ENCODE measurements at regions not wholly inside any gene's neighbourhood (a gene's known extent, or its start where the extent isn't known, plus 50 kb on each side); places are given as distances from the start of the nearest gene placed in this dataset.

DNA sequence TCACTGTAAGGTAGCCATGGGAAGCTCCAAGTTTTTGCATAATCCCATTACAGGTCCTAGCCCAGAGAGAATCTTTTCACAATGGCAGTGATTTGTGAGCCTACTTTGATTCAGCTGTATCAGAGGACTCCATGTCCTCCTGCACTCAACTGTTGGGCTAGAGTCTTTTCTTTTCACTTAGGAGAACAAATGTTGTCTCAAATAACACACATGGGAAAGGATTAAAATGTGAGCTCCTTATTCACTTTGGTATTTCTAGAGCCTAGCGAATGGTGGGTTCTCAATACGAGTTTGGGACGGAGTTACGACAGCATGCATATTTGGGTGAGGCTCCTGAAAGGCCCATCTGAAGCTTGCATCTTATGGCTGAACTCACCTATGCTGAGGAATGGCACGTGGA, 183.5 kb upstream of the STEAP4 start:
- Histone ChIP-seq H3K4me2 (ENCODE audit: insufficient read depth, low read length) (no peak overlapping the region), H3K36me3 (ENCODE audit: control insufficient read depth in 2 of 2, extremely low read depth in 1 of 2, insufficient read depth in 2 of 2, low read length in 2 of 2) (no peaks in the 10 kb centered on the region), H3K9ac (replicated peaks; ENCODE audit: extremely low read depth, insufficient read depth, low read length) (no peak overlapping the region), H4K20me1 (replicated peaks; ENCODE audit: control insufficient read depth, extremely low read depth, insufficient read depth, low read length) (no peaks in the 10 kb centered on the region), H3K4me1 (ENCODE audit: control insufficient read depth, extremely low read depth, insufficient read depth, low read length) (no peaks in the 10 kb centered on the region), H3K79me2 (ENCODE audit: control insufficient read depth, insufficient read depth, low read length) (no peaks in the 10 kb centered on the region), H3K4me3 (replicated peaks in 1 of 3; ENCODE audit: insufficient read depth in 1 of 3, low read depth in 1 of 3, low read length in 3 of 3) (no peak overlapping the region), H3K9me1 (replicated peaks; ENCODE audit: control insufficient read depth, extremely low read depth, insufficient read depth, low read length) (no peaks in the 10 kb centered on the region), H3K27me3 (ENCODE audit: control insufficient read depth in 2 of 2, insufficient read depth in 2 of 2, low read length in 2 of 2) (no peaks in the 10 kb centered on the region), H3K9me3 (replicated peaks; ENCODE audit: control insufficient read depth, insufficient read depth, low read length) (no peaks in the 10 kb centered on the region), H3K27ac (ENCODE audit: insufficient read depth, low read depth, low read length) (no peak overlapping the region), H2AFZ (ENCODE audit: low read depth, low read length) (no peak overlapping the region)
- intact Hi-C loops (cut with micrococcal nuclease) = no loop called here
- no peak for DNase-seq (ENCODE audit: low read depth, low spot score)
- BruUV-seq (replicated peaks) = no TSS peak
- ChIA-PET POLR2A (no interaction called here), CTCF (no interaction called here)
- TF ChIP-seq POLR2AphosphoS5 (IDR thresholded peaks at IDR 0.05; ENCODE audit: insufficient read depth, low read depth, low read length) = no peak
- dilution Hi-C loops (cut with MboI; ENCODE audit: extremely low pct_ligation_motif_present, low sequenced_read_pairs) = no loop called here
- no peak for FAIRE-seq

DNA sequence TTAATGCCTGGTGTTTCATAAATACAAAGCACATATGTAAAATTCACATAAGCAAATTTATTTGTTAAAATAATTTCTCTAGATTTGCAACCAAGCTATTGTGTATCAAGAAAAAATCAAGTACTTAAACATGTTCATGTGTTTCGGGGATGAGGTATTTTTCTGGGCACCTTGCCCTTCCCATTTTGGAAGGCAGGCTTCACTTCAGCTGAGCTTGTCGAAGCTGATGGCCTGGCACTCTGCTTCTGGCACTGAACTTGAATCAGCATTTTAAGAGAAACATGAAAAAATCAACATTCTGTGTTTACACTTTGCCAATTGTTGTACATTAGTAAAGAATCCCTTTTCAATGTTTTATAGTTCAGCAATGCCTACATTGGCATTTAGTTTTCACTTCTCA, 179.1 kb upstream of the STEAP4 start:
- no peaks in the 10 kb centered on the region for H3K79me2 ChIP-seq (ENCODE audit: control insufficient read depth, insufficient read depth, low read length)
- no peak overlapping the region for H3K4me2 ChIP-seq (ENCODE audit: insufficient read depth, low read length)
- H4K20me1 ChIP-seq (replicated peaks; ENCODE audit: control insufficient read depth, extremely low read depth, insufficient read depth, low read length) = no peaks in the 10 kb centered on the region
- TF ChIP-seq, protein P1, sequence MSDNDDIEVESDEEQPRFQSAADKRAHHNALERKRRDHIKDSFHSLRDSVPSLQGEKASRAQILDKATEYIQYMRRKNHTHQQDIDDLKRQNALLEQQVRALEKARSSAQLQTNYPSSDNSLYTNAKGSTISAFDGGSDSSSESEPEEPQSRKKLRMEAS (IDR thresholded peaks at IDR 0.05; ENCODE audit: insufficient read depth, insufficient read length) = no peak
- no peak for TF ChIP-seq MYC (IDR thresholded peaks at IDR 0.05; ENCODE audit: low read depth, low read length)
- TF ChIP-seq EZH2 (IDR thresholded peaks at IDR 0.05; ENCODE audit: borderline replicate concordance, low read depth, low read length, severe bottlenecking) = no peak
- TF ChIP-seq FOS (IDR thresholded peaks at IDR 0.05; ENCODE audit: borderline replicate concordance, insufficient read depth, low read length) = no peak
- DNase-seq (ENCODE audit: low read depth, low spot score) (no peak), FAIRE-seq (no peak)
- CTCF ChIA-PET = interaction anchor here (1.5 kb wide), 1 partner anchor 28 kb away, joined by 3 read pairs; no protein-coding TSS in a partner anchor
- no peaks in the 10 kb centered on the region for H3K4me1 ChIP-seq (ENCODE audit: control insufficient read depth, extremely low read depth, insufficient read depth, low read length)
- POLR2A ChIA-PET = no interaction called here
- H3K9ac ChIP-seq (replicated peaks; ENCODE audit: extremely low read depth, insufficient read depth, low read length) = no peak overlapping the region
- dilution Hi-C loops (cut with MboI; ENCODE audit: extremely low pct_ligation_motif_present, low sequenced_read_pairs) (no loop called here), intact Hi-C loops (cut with micrococcal nuclease) (no loop called here)
- H3K36me3 ChIP-seq (ENCODE audit: control insufficient read depth in 2 of 2, extremely low read depth in 1 of 2, insufficient read depth in 2 of 2, low read length in 2 of 2) = no peaks in the 10 kb centered on the region
- no peak overlapping the region for H3K27ac ChIP-seq (ENCODE audit: insufficient read depth, low read depth, low read length)
- no peak overlapping the region for H3K4me3 ChIP-seq (replicated peaks in 1 of 3; ENCODE audit: insufficient read depth in 1 of 3, low read depth in 1 of 3, low read length in 3 of 3)
- no TSS peak for BruUV-seq (replicated peaks)
- H2AFZ ChIP-seq (ENCODE audit: low read depth, low read length) = no peak overlapping the region
- H3K27me3 ChIP-seq (ENCODE audit: control insufficient read depth in 2 of 2, insufficient read depth in 2 of 2, low read length in 2 of 2) = no peaks in the 10 kb centered on the region
- no peaks in the 10 kb centered on the region for H3K9me1 ChIP-seq (replicated peaks; ENCODE audit: control insufficient read depth, extremely low read depth, insufficient read depth, low read length)
- H3K9me3 ChIP-seq (replicated peaks; ENCODE audit: control insufficient read depth, insufficient read depth, low read length) = no peaks in the 10 kb centered on the region
